Nephron (organoid): ENCODE measurements at regions not wholly inside any gene's neighbourhood (a gene's known extent, or its start where the extent isn't known, plus 50 kb on each side); places are given as distances from the start of the nearest gene placed in this dataset.

Experiments
- H3K27ac Mint-ChIP-seq, 3 experiments: 2 replicates each; pipeline ENCODE4 v1.8.0; 2020; ENCODE audit warnings: mixed read lengths in 3 of 3, mild to moderate bottlenecking in 2 of 3, moderate library complexity in 1 of 3
- H3K27me3 Mint-ChIP-seq: 2 replicates; pipeline ENCODE4 v1.8.0; 2021; ENCODE audit warnings: low read depth, mild to moderate bottlenecking, moderate library complexity, mixed read lengths
- H3K36me3 Mint-ChIP-seq: 2 replicates; pipeline ENCODE4 v1.8.0; 2020; ENCODE audit warnings: low read depth, mixed read lengths
- H3K4me1 Mint-ChIP-seq: 2 replicates; pipeline ENCODE4 v1.8.0; 2020; ENCODE audit warnings: mixed read lengths
- H3K4me3 Mint-ChIP-seq, 3 experiments: 2 replicates each; pipeline ENCODE4 v1.8.0; 2020; ENCODE audit warnings: mild to moderate bottlenecking in 3 of 3, mixed read lengths in 3 of 3, moderate library complexity in 2 of 3
- H3K9me3 Mint-ChIP-seq: 2 replicates; pipeline ENCODE4 v1.8.0; 2020; ENCODE audit warnings: mixed read lengths
- TF ChIP-seq, protein P1 (sequence below), 3 experiments: fragments of 200-600 bp; sonication (generic); IDR thresholded peaks; one replicate each; pipeline ENCODE4 v1.5.0; 2021; ENCODE audit warnings: antibody characterized with exemption in 3 of 3; ENCODE audit not compliant: unreplicated experiment in 3 of 3

DNA sequence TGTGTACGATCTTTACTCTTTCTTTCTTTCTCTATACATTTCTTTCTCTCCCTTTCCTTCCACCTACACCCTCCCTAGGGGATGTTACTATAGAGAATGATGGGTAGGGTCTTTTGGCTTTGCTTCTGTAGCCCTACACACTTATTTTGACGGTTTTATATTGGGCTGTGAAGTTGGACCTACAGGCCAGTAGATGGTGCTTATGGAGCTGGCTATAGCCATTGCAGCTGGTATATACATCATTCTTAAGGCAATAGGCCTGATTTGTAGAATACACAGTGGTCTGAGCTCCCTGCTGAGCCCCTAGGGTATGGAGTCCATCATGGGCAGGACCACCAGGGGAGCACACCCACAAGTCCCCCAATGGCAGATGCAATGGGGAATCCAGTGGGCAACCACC lies 1869.7 kb downstream of the STIM2 start:
- H3K9me3 Mint-ChIP-seq: peaks cover 8% of the 10 kb centered on the region
- H3K4me3 Mint-ChIP-seq: no peak overlapping the region
- TF ChIP-seq, protein P1, sequence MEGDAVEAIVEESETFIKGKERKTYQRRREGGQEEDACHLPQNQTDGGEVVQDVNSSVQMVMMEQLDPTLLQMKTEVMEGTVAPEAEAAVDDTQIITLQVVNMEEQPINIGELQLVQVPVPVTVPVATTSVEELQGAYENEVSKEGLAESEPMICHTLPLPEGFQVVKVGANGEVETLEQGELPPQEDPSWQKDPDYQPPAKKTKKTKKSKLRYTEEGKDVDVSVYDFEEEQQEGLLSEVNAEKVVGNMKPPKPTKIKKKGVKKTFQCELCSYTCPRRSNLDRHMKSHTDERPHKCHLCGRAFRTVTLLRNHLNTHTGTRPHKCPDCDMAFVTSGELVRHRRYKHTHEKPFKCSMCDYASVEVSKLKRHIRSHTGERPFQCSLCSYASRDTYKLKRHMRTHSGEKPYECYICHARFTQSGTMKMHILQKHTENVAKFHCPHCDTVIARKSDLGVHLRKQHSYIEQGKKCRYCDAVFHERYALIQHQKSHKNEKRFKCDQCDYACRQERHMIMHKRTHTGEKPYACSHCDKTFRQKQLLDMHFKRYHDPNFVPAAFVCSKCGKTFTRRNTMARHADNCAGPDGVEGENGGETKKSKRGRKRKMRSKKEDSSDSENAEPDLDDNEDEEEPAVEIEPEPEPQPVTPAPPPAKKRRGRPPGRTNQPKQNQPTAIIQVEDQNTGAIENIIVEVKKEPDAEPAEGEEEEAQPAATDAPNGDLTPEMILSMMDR (IDR thresholded peaks at IDR 0.05; ENCODE audit: unreplicated experiment in 3 of 3): no peak
- H3K36me3 Mint-ChIP-seq: no peaks in the 10 kb centered on the region
- no peak overlapping the region for H3K27ac Mint-ChIP-seq
- H3K4me1 Mint-ChIP-seq: no peaks in the 10 kb centered on the region
- no peaks in the 10 kb centered on the region for H3K27me3 Mint-ChIP-seq

DNA sequence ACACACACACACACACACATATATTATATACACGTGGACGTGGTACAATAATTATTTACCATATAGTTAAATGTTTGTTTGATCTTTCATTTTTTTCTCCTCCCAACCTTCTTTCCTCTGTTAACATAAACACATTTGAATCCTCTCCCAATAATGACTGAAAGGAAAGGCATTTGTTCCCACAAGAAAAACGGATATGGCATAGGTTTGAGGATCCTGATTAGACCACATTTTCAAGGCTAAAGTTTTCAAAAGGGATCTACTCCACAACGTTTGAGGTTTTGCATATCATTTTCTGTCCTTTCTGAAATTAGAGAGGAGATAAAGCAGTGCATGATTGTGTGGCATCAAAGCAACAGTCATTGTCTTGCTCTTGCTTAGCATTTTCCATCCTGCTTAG lies 1883.4 kb downstream of the STIM2 start:
- Mint-ChIP-seq H3K36me3 (no peaks in the 10 kb centered on the region), H3K27me3 (no peaks in the 10 kb centered on the region), H3K27ac (no peak overlapping the region), H3K4me1 (no peaks in the 10 kb centered on the region), H3K9me3 (no peaks in the 10 kb centered on the region), H3K4me3 (no peak overlapping the region)
- TF ChIP-seq, protein P1 (IDR thresholded peaks at IDR 0.05; ENCODE audit: unreplicated experiment in 3 of 3): no peak

DNA sequence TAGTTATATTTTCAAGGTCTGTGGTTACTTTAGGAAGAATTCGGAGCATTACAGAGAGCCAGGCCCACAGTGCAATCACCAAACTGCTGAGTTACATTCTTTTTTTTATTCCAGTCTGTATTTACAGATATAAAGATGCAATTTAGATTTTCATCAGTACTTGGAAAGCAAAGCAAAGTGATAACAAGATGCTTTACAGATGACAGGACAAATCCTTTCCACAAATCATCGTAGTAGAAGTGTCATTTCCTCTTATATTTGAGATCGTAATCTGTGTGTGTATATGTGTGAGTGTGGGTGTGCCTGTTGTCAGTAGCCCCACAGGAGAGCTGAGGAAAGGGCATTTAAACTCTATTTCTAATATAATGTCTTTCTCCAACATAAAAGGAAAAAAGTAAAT lies 1893.7 kb downstream of the STIM2 start:
- Mint-ChIP-seq H3K9me3 (no peaks in the 10 kb centered on the region), H3K27ac (no peak overlapping the region), H3K27me3 (no peaks in the 10 kb centered on the region), H3K36me3 (no peaks in the 10 kb centered on the region), H3K4me3 (no peak overlapping the region), H3K4me1 (no peaks in the 10 kb centered on the region)
- TF ChIP-seq, protein P1 (IDR thresholded peaks at IDR 0.05; ENCODE audit: unreplicated experiment in 3 of 3): no peak

DNA sequence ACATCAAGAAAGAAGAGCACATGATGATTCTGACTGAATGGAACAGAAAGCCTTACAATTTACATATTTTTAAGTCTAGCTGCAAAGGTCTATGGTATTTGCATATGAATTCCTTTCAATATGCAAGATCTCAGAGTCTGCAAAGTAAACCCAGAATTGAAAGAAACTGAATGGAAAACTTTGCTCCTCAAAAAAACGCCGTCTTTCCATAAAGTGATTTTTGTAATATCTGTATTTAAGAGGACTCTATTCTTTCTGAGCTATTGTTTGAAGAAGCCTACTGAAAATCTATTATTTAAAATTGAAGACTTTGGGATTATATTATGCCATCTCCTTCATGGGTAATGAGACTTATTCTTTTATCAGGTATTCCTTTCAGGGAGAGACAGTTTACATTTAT lies 1894.4 kb downstream of the STIM2 start:
- H3K4me1 Mint-ChIP-seq: no peaks in the 10 kb centered on the region
- no peak overlapping the region for H3K27ac Mint-ChIP-seq
- TF ChIP-seq, protein P1 (IDR thresholded peaks at IDR 0.05; ENCODE audit: unreplicated experiment in 3 of 3): no peak
- no peaks in the 10 kb centered on the region for H3K36me3 Mint-ChIP-seq
- no peaks in the 10 kb centered on the region for H3K9me3 Mint-ChIP-seq
- H3K4me3 Mint-ChIP-seq: no peak overlapping the region
- no peaks in the 10 kb centered on the region for H3K27me3 Mint-ChIP-seq

DNA sequence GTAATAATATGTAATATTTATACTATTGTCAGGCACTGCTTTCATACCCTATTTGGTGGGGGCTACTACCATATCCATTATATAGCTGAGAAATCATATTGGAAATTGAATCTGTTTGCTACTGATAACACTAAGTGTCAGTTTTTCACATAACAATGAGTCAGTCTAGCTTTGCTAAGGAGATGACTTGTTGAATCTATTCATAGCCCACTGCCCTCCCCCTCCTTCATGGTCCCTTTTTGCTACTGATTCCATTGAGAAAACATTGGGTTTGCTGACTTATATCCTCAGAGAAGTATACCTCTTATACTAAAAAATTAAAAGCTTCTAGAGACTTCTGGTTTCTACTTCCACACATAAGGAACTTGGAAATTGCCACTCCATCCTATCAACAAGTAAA lies 1898.4 kb downstream of the STIM2 start:
- no peak overlapping the region for H3K4me3 Mint-ChIP-seq
- H3K9me3 Mint-ChIP-seq: no peaks in the 10 kb centered on the region
- H3K36me3 Mint-ChIP-seq: no peaks in the 10 kb centered on the region
- TF ChIP-seq, protein P1 (IDR thresholded peaks at IDR 0.05; ENCODE audit: unreplicated experiment in 3 of 3): no peak
- no peaks in the 10 kb centered on the region for H3K27me3 Mint-ChIP-seq
- no peaks in the 10 kb centered on the region for H3K4me1 Mint-ChIP-seq
- H3K27ac Mint-ChIP-seq: no peak overlapping the region

DNA sequence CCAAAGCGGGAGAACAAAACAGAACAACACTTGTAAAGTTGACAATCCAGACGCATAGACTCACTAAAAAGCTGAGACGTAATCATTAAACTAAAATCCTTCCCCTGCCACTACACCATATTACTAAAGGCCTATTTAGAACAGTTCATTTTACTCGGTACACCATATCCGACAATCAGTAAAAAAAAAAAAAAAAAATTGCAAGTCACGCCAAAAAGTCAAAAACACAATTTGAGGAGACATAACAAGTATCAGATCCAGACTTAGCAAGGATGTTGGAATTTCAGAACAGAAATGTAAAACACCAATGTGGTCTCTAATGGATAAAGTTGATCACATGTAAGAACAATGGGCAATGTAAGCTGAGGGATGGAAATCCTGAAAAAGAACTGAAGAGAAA lies 1899.4 kb downstream of the STIM2 start:
- no peaks in the 10 kb centered on the region for H3K27me3 Mint-ChIP-seq

More for the DNA sequence above, 1899.4 kb downstream of the STIM2 start:
- Mint-ChIP-seq H3K4me3 (no peak overlapping the region), H3K27ac (no peak overlapping the region), H3K9me3 (no peaks in the 10 kb centered on the region), H3K36me3 (no peaks in the 10 kb centered on the region), H3K4me1 (no peaks in the 10 kb centered on the region)
- TF ChIP-seq, protein P1 (IDR thresholded peaks at IDR 0.05; ENCODE audit: unreplicated experiment in 3 of 3): no peak
